H9 (cell line): ENCODE measurements at regions not wholly inside any gene's neighbourhood (a gene's known extent, or its start where the extent isn't known, plus 50 kb on each side); places are given as distances from the start of the nearest gene placed in this dataset.

Experiments
- DNase-seq: peaks from one replicate; pipeline ENCODE4 v3.0.0-alpha.2; 2017
- H2AFZ ChIP-seq: one replicate; pipeline ENCODE4 v1.6.1; 2013; ENCODE audit warnings: mild to moderate bottlenecking, low read length, control low read depth, moderate library complexity
- H2AK5ac ChIP-seq: 2 replicates; pipeline ENCODE4 v1.6.1; 2013; ENCODE audit warnings: low read length, control low read depth, mixed read lengths; ENCODE audit not compliant: insufficient read length
- H2BK120ac ChIP-seq: one replicate; pipeline ENCODE4 v1.6.1; 2013; ENCODE audit warnings: low read depth, mild to moderate bottlenecking, low read length, control low read depth, inconsistent platforms; ENCODE audit not compliant: poor library complexity, severe bottlenecking
- H2BK12ac ChIP-seq: 2 replicates; pipeline ENCODE4 v1.6.1; 2013; ENCODE audit warnings: low read length, control low read depth, mixed read lengths, low read depth; ENCODE audit not compliant: insufficient read length
- H2BK15ac ChIP-seq: 2 replicates; pipeline ENCODE4 v1.6.1; 2013; ENCODE audit warnings: low read depth, low read length, control low read depth
- H2BK20ac ChIP-seq: one replicate; pipeline ENCODE4 v1.6.1; 2013; ENCODE audit warnings: low read depth, mild to moderate bottlenecking, low read length, control low read depth, inconsistent platforms; ENCODE audit not compliant: poor library complexity, severe bottlenecking
- H2BK5ac ChIP-seq: 2 replicates; pipeline ENCODE4 v1.6.1; 2013; ENCODE audit warnings: low read length, control low read depth, mixed read lengths; ENCODE audit not compliant: insufficient read length
- H3K14ac ChIP-seq: 2 replicates; pipeline ENCODE4 v1.6.1; 2013; ENCODE audit warnings: low read length, control low read depth; ENCODE audit not compliant: insufficient read depth
- H3K18ac ChIP-seq: 2 replicates; pipeline ENCODE4 v1.6.1; 2013; ENCODE audit warnings: low read depth, mild to moderate bottlenecking, mixed read lengths, low read length, control low read depth; ENCODE audit not compliant: insufficient read length
- H3K23ac ChIP-seq: 2 replicates; pipeline ENCODE4 v1.6.1; 2013; ENCODE audit warnings: low read length, control low read depth, mixed read lengths, low read depth; ENCODE audit not compliant: insufficient read length
- H3K23me2 ChIP-seq: 2 replicates; pipeline ENCODE4 v1.6.1; 2013; ENCODE audit warnings: low read depth, mild to moderate bottlenecking, mixed read lengths, low read length, control low read depth; ENCODE audit not compliant: insufficient read length, poor library complexity, severe bottlenecking
- H3K27ac ChIP-seq: 2 replicates; pipeline ENCODE4 v1.5.1; 2013; ENCODE audit warnings: low read length, control low read depth, mixed read lengths, low read depth; ENCODE audit not compliant: insufficient read length
- H3K27me3 ChIP-seq: 2 replicates; pipeline ENCODE4 v1.6.1; 2013; ENCODE audit warnings: low read length, control low read depth, inconsistent platforms; ENCODE audit not compliant: insufficient read depth
- H3K4ac ChIP-seq: 2 replicates; pipeline ENCODE4 v1.6.1; 2013; ENCODE audit warnings: low read depth, mild to moderate bottlenecking, control low read depth, inconsistent platforms, low read length, moderate library complexity
- H3K4me1 ChIP-seq: 2 replicates; pipeline ENCODE4 v1.6.1; 2013; ENCODE audit warnings: low read length, control low read depth, inconsistent platforms; ENCODE audit not compliant: insufficient read depth
- H3K4me2 ChIP-seq: 2 replicates; pipeline ENCODE4 v1.6.1; 2013; ENCODE audit warnings: low read length, control low read depth, mixed read lengths; ENCODE audit not compliant: insufficient read length, insufficient read depth
- H3K56ac ChIP-seq: 2 replicates; pipeline ENCODE4 v1.6.1; 2013; ENCODE audit warnings: low read depth, mild to moderate bottlenecking, mixed read lengths, low read length, control low read depth; ENCODE audit not compliant: insufficient read length
- H3K79me1 ChIP-seq: 2 replicates; pipeline ENCODE4 v1.6.1; 2013; ENCODE audit warnings: low read depth, mild to moderate bottlenecking, moderate library complexity, low read length, control low read depth, inconsistent platforms; ENCODE audit not compliant: insufficient read depth, poor library complexity, severe bottlenecking
- H3K79me2 ChIP-seq: 2 replicates; pipeline ENCODE4 v1.6.1; 2013; ENCODE audit warnings: low read length, control low read depth, inconsistent platforms; ENCODE audit not compliant: insufficient read depth
- H3K9ac ChIP-seq: 2 replicates; pipeline ENCODE4 v1.6.1; 2013; ENCODE audit warnings: low read length, control low read depth, mixed read lengths; ENCODE audit not compliant: insufficient read length; ENCODE audit errors: extremely low read depth
- H3K9me3 ChIP-seq: one replicate; pipeline ENCODE4 v1.6.1; 2013; ENCODE audit warnings: low read depth, low read length, inconsistent platforms; ENCODE audit not compliant: control insufficient read depth
- H3T11ph ChIP-seq: one replicate; pipeline ENCODE4 v1.6.1; 2013; ENCODE audit warnings: mild to moderate bottlenecking, low read length, control low read depth, inconsistent platforms
- H4K20me1 ChIP-seq: one replicate; pipeline ENCODE4 v1.6.1; 2013; ENCODE audit not compliant: control insufficient read depth, insufficient read length, insufficient read depth
- H4K5ac ChIP-seq: 2 replicates; pipeline ENCODE4 v1.6.1; 2013; ENCODE audit warnings: low read depth, mild to moderate bottlenecking, mixed read lengths, low read length, control low read depth; ENCODE audit not compliant: insufficient read length
- H4K8ac ChIP-seq: replicated peaks from 2 replicates; pipeline ENCODE4 v1.6.1; 2013; ENCODE audit warnings: low read length, control low read depth, mixed read lengths, low read depth; ENCODE audit not compliant: insufficient read length
- H4K91ac ChIP-seq: 2 replicates; pipeline ENCODE4 v1.6.1; 2013; ENCODE audit warnings: low read depth, mild to moderate bottlenecking, moderate library complexity, mixed read lengths, low read length, control low read depth; ENCODE audit not compliant: insufficient read length
- H3K27ac Mint-ChIP-seq, 3 experiments: 2 replicates in 2 of 3; 3 replicates in 1 of 3; pipeline ENCODE4 v1.8.0; 2020 to 2021; ENCODE audit warnings: mixed read lengths in 3 of 3, mild to moderate bottlenecking in 1 of 3, moderate library complexity in 1 of 3
- H3K27me3 Mint-ChIP-seq: 2 replicates; pipeline ENCODE4 v1.8.0; 2021; ENCODE audit warnings: low read depth, mild to moderate bottlenecking, moderate library complexity, mixed read lengths
- H3K36me3 Mint-ChIP-seq, 3 experiments: 2 replicates in 2 of 3; 3 replicates in 1 of 3; pipeline ENCODE4 v1.8.0; 2020 to 2021; ENCODE audit warnings: low read depth in 3 of 3, mixed read lengths in 3 of 3; ENCODE audit not compliant: insufficient read depth in 1 of 3
- H3K4me1 Mint-ChIP-seq, 2 experiments: 2 replicates each; pipeline ENCODE4 v1.8.0; 2020; ENCODE audit warnings: mixed read lengths in 2 of 2
- H3K4me3 Mint-ChIP-seq, 2 experiments: 2 replicates in 1 of 2; 3 replicates in 1 of 2; pipeline ENCODE4 v1.8.0; 2020 to 2021; ENCODE audit warnings: mild to moderate bottlenecking in 2 of 2, mixed read lengths in 2 of 2, moderate library complexity in 1 of 2
- H3K9me3 Mint-ChIP-seq, 2 experiments: 2 replicates in 1 of 2; 3 replicates in 1 of 2; pipeline ENCODE4 v1.8.0; 2020; ENCODE audit warnings: mild to moderate bottlenecking in 2 of 2, mixed read lengths in 2 of 2, moderate library complexity in 1 of 2
- WGBS: extraction: QIAGEN DNeasy Blood & Tissue Kit; methylation state at CpG from one replicate; pipeline ENCODE4 v1.1.7; 2013; ENCODE audit warnings: missing lambda C conversion rate, low lambda C conversion rate, mixed read lengths; ENCODE audit not compliant: insufficient read length; ENCODE audit errors: extremely low coverage; 5-methylcytosine and 5-hydroxymethylcytosine counted together
- TF ChIP-seq, protein P1 (sequence below): fragments of 200-600 bp; sonication (generic); conservative IDR thresholded peaks from 3 replicates; pipeline ENCODE4 v1.8.0; 2021; ENCODE audit warnings: antibody characterized with exemption, mild to moderate bottlenecking

DNA sequence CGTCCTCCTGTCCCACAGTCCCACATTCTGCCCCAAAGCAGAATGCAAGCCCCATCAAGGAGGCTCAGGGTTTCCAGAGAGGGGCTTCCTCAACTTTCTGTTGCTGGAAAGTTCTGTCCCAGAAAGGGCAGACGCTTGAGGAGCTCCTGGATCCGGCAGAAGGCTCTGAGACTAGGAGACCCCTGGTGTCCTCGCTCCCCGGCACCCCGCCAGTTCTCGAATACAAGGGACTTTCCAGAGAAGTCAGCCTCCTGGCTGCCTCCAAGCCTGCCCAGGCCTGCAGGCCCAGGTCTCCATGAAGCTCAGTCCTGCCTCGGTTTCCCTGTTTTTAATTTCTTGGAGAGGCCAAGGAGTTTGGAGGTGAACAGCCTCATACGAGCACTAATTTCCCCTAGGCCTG is 150.4 kb downstream of the CEBPB start:
- no peak overlapping the region for H3K14ac ChIP-seq
- H3K4me1 ChIP-seq: no peaks in the 10 kb centered on the region
- no peak overlapping the region for H2BK20ac ChIP-seq
- TF ChIP-seq, protein P1, sequence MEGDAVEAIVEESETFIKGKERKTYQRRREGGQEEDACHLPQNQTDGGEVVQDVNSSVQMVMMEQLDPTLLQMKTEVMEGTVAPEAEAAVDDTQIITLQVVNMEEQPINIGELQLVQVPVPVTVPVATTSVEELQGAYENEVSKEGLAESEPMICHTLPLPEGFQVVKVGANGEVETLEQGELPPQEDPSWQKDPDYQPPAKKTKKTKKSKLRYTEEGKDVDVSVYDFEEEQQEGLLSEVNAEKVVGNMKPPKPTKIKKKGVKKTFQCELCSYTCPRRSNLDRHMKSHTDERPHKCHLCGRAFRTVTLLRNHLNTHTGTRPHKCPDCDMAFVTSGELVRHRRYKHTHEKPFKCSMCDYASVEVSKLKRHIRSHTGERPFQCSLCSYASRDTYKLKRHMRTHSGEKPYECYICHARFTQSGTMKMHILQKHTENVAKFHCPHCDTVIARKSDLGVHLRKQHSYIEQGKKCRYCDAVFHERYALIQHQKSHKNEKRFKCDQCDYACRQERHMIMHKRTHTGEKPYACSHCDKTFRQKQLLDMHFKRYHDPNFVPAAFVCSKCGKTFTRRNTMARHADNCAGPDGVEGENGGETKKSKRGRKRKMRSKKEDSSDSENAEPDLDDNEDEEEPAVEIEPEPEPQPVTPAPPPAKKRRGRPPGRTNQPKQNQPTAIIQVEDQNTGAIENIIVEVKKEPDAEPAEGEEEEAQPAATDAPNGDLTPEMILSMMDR: no peak
- H4K8ac ChIP-seq: no peak overlapping the region
- no peak overlapping the region for H3K4me3 Mint-ChIP-seq
- no peak overlapping the region for H2BK12ac ChIP-seq
- no peak overlapping the region for H2BK5ac ChIP-seq
- no peak overlapping the region for H3K27ac Mint-ChIP-seq
- no peak overlapping the region for H3K23ac ChIP-seq
- H3K9ac ChIP-seq: no peak overlapping the region
- no peaks in the 10 kb centered on the region for H3K36me3 Mint-ChIP-seq
- H3K27me3 ChIP-seq: no peaks in the 10 kb centered on the region
- no CpG with 5 or more reads among the region's 9 CpGs for WGBS
- H2BK120ac ChIP-seq: no peak overlapping the region
- H4K5ac ChIP-seq: no peak overlapping the region
- H3K9me3 ChIP-seq: no peaks in the 10 kb centered on the region
- no peak overlapping the region for H2BK15ac ChIP-seq
- no peak for DNase-seq
- no peak overlapping the region for H3T11ph ChIP-seq
- no peak overlapping the region for H3K4me2 ChIP-seq
- H3K79me2 ChIP-seq: no peaks in the 10 kb centered on the region
- H3K4ac ChIP-seq: no peak overlapping the region
- H3K27ac ChIP-seq: no peak overlapping the region
- H3K18ac ChIP-seq: no peak overlapping the region
- no peak overlapping the region for H2AFZ ChIP-seq
- no peak overlapping the region for H4K91ac ChIP-seq
- no peak overlapping the region for H3K56ac ChIP-seq
- no peaks in the 10 kb centered on the region for H3K23me2 ChIP-seq
- no peaks in the 10 kb centered on the region for H3K79me1 ChIP-seq
- H3K27me3 Mint-ChIP-seq: no peaks in the 10 kb centered on the region
- no peak overlapping the region for H2AK5ac ChIP-seq
- H3K9me3 Mint-ChIP-seq: no peaks in the 10 kb centered on the region
- no peaks in the 10 kb centered on the region for H4K20me1 ChIP-seq
- peaks cover 3 to 9% of the 10 kb centered on the region in 2 experiments; a peak in 3 of 4 replicates for H3K4me1 Mint-ChIP-seq
